Fibroblast of pulmonary artery (primary cell): ENCODE measurements at regions not wholly inside any gene's neighbourhood (a gene's known extent, or its start where the extent isn't known, plus 50 kb on each side); places are given as distances from the start of the nearest gene placed in this dataset.
"Not testable (repeated sequence)": the region's sequence is repeated elsewhere in the genome, so short reads cannot be mapped to it uniquely, and the experiment has no call there.

Source experiments
- DNase-seq: peaks from one replicate; pipeline ENCODE4 v3.0.0-alpha.2; 2010; ENCODE audit warnings: low read depth
- H3K4me3 ChIP-seq: replicated peaks from 2 replicates; pipeline ENCODE4 v1.5.1; 2011; ENCODE audit warnings: low read depth, mild to moderate bottlenecking, control low read depth, low read length, moderate library complexity
- TF ChIP-seq, protein P1 (sequence below): IDR thresholded peaks from 2 replicates; pipeline ENCODE4 v1.5.1; 2011; ENCODE audit warnings: mild to moderate bottlenecking, control low read depth, low read length, inconsistent platforms; ENCODE audit errors: missing control alignments

DNA sequence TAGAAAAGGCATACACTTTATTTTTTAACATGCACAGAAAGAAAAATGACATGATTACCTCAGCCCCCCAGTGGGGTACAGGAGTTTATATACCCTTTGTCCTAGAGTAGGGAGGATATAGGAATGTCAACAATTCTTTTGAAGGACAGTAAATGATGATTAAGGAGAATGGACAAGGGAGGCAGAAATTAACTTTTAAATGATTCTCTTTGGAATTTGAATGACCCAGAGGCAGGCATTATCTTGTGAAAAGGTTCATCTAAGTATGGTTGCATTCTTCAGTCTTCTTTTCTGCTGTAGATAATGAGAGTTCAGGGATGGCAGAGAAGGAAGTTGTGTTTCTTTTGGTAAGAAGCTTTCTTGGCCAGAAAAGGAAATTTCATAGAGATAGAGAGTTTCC, 971.3 kb downstream of the CNTNAP5 start:
- H3K4me3 ChIP-seq: no peak overlapping the region
- DNase-seq: no peak
- TF ChIP-seq, protein P1, sequence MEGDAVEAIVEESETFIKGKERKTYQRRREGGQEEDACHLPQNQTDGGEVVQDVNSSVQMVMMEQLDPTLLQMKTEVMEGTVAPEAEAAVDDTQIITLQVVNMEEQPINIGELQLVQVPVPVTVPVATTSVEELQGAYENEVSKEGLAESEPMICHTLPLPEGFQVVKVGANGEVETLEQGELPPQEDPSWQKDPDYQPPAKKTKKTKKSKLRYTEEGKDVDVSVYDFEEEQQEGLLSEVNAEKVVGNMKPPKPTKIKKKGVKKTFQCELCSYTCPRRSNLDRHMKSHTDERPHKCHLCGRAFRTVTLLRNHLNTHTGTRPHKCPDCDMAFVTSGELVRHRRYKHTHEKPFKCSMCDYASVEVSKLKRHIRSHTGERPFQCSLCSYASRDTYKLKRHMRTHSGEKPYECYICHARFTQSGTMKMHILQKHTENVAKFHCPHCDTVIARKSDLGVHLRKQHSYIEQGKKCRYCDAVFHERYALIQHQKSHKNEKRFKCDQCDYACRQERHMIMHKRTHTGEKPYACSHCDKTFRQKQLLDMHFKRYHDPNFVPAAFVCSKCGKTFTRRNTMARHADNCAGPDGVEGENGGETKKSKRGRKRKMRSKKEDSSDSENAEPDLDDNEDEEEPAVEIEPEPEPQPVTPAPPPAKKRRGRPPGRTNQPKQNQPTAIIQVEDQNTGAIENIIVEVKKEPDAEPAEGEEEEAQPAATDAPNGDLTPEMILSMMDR: no peak

DNA sequence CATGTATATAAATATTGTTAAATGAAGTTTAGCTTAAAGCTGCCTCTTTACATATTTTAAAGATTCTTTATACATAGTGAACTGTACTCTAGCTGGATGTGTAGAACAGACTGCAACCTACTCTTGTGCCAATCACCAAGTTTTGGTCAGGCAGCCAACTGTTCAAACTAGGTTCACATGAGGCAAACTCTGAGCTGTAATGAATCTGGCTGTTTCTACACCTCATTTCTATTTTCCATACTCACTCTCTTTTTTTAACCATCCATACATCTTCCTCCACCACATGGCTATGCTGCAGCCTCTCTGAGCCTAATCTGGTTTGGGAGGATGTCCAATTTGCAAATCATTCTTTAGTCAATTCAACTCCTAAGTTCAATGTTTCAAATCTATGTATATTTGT, 974.8 kb downstream of the CNTNAP5 start:
- DNase-seq: no peak
- TF ChIP-seq, protein P1: no peak
- no peak overlapping the region for H3K4me3 ChIP-seq

DNA sequence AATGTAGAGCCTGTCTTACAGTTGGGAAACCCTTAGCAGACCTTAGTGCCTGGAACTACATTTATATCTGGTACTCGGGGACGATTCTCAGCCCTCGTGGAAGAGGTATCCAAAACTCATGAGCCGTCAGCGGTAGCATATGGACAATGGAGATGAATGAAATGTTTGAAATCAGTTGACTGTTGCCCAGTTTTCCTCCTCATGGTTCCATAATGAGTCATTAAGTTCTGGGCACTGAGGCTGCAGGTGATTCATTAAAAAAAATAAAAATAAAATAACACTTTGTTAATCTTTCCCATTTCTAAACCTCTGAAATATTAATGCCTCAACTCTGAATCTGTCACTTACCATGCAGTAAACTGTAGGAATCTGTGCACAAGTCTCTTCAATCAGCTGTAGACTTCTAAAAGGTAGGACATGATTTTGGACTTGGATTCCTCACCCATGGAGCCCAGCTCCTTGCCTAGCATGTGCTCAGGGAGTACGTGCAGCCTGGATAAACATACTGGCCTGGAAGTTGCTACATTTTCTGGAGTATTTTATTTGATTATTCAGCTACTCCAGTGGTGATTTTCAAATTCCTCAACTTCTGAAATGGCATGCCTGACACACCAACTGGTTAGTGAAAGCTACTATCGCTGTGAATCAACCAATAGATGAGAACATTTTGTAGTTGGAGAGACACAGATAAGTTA, 979.2 kb downstream of the CNTNAP5 start:
- no peak for DNase-seq
- TF ChIP-seq, protein P1: no peak
- no peak overlapping the region for H3K4me3 ChIP-seq

DNA sequence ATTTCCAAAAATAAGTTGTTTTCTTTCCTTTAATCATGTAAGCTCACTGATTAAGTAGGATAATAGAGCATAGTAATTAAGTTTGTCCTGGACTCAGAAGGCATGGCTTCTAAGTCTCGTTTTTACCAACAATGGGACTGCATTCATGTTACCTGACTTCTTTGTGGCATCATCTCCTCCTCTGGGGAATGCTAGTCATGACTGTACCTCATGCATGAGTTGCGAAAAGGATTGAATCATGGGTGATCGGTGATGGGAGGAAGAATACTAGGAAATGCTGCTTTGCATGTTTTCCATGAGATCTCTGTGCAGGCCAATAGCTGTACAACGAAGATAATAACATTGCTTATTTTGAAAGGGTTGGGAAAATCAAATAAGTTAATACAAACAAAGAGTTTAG, 981.6 kb downstream of the CNTNAP5 start:
- no peak overlapping the region for H3K4me3 ChIP-seq
- TF ChIP-seq, protein P1: no peak
- DNase-seq: no peak

DNA sequence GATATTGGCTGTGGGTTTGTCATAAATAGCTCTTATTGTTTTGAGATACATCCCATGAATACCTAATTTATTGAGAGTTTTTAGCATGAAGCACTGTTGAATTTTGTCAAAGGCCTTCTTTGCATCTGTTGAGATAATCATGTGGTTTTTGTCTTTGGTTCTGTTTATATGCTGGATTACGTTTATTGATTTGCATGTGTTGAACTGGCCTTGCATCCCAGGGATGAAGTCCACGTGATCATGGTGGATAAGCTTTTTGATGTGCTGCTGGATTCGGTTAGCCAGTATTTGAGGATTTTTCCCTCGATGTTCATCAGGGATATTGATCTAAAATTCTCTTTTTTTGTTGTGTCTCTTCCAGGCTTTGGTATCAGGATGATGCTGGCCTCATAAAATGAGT, 1003.6 kb downstream of the CNTNAP5 start:
- H3K4me3 ChIP-seq, DNase-seq: not testable (repeated sequence)

DNA sequence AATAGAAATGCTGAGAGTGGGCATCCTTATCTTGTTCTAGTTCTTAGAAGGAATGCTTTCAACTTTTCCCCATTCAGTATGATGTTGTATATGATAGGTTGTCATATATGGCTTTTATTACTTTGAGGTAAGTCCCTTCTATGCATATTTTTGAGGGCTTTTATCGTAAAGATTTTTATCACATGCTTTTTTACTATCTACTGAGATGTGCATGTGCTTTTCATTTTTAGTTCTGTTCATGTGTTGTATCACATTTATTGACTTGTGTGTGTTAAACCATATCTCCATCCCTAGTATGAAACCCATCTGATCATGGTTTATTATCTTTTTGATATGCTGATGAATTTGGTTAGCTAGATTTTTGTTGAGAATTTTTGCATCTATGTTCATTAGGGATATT, 1008.8 kb downstream of the CNTNAP5 start:
- no peak for DNase-seq
- TF ChIP-seq, protein P1: no peak
- H3K4me3 ChIP-seq: no peak overlapping the region

DNA sequence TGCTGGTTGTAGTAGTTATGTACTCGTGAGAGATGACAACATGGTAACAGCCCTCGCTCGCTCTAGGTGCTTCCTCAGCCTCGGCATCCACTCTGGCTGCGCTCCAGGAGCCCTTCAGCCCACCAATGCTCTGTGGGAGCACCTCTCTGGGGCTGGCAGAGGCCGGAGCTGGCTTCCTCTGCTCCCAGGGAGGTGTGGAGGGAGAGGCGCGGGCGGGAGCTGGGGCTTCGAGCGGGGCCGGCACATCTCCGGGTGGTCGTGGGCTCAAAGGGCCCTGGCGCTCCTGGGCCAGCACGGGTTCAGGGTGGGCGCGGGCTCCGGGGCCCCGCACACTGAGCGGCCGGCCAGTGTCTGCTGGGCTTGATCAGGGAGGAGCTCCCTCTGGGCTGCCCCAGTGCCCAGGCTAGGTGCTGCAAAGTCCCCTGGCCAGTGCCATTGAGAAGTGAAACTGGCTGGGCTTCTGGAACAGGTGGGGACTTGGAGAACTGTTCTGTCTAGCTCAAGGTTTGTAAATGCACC, 1012.1 kb downstream of the CNTNAP5 start:
- TF ChIP-seq, protein P1: no peak
- H3K4me3 ChIP-seq: no peak overlapping the region
- no peak for DNase-seq
